ENCODE measurements at regions not wholly inside any gene's neighbourhood (a gene's known extent, or its start where the extent isn't known, plus 50 kb on each side); places are given as distances from the start of the nearest gene placed in this dataset.

DNA sequence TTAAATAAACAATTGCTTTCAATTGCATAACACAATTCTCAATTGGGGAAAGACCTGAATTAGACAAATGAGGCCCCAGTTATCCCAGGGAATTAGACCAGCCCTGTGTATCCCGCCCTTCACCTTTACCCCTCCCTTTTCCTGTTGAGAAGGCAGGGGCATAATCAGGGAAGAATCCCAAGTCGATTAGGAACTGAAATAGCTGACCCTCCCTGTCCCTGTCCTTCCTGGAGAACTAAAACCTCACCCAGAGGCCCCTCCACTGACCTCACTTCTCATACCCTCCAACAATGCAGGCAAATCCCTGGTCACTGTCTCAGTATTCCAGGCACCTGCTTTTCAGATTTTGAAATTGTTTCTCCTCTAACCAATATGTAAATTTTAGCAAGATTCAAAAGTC, 165.4 kb upstream of the CDH11 start:
- no peak for TF ChIP-seq TAF1 (IDR thresholded peaks at IDR 0.05; ENCODE audit: low read depth)
- TF ChIP-seq REST (IDR thresholded peaks at IDR 0.05; ENCODE audit: low read depth), result no peak
- no peak for TF ChIP-seq NFIC (IDR thresholded peaks at IDR 0.05)
- no peak for TF ChIP-seq YY1 (IDR thresholded peaks at IDR 0.05; ENCODE audit: low read depth)
- TF ChIP-seq, protein P1, sequence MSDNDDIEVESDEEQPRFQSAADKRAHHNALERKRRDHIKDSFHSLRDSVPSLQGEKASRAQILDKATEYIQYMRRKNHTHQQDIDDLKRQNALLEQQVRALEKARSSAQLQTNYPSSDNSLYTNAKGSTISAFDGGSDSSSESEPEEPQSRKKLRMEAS (IDR thresholded peaks at IDR 0.05), result no peak
- TF ChIP-seq EP300 (IDR thresholded peaks at IDR 0.05; ENCODE audit: borderline replicate concordance), result no peak
- no peak for TF ChIP-seq TCF12 (IDR thresholded peaks at IDR 0.05; ENCODE audit: low read depth)
- no peak for TF ChIP-seq CEBPB (IDR thresholded peaks at IDR 0.05)
- no peak for TF ChIP-seq RAD21 (IDR thresholded peaks at IDR 0.05; ENCODE audit: low read depth)
- TF ChIP-seq EGR1 (IDR thresholded peaks at IDR 0.05), result no peak

Data from Ishikawa (cell line).